ENCODE measurements at regions not wholly inside any gene's neighbourhood (a gene's known extent, or its start where the extent isn't known, plus 50 kb on each side); places are given as distances from the start of the nearest gene placed in this dataset.

- no TSS peak for BruUV-seq (replicated peaks)
- POLR2A ChIA-PET: no interaction called here
- no peaks in the 10 kb centered on the region for H3K79me2 ChIP-seq (ENCODE audit: insufficient read depth, low read length)
These were observed 608.8 kb upstream of the C16orf82 start for GRCh38 chr16:26457882-26458281.

More at GRCh38 chr16:26457882-26458281, 608.8 kb upstream of the C16orf82 start:
- TF ChIP-seq POLR2AphosphoS5 (IDR thresholded peaks at IDR 0.05; ENCODE audit: low read depth, low read length) (no peak), YY1 (IDR thresholded peaks at IDR 0.05; ENCODE audit: extremely low read depth, insufficient replicate concordance, low read depth, low read length) (no peak), SIN3A (IDR thresholded peaks at IDR 0.05; ENCODE audit: low read depth) (no peak), ELF1 (IDR thresholded peaks at IDR 0.05; ENCODE audit: borderline replicate concordance, low read depth) (no peak), JUND (IDR thresholded peaks at IDR 0.05) (no peak), ATF3 (IDR thresholded peaks at IDR 0.05) (no peak), MAX (IDR thresholded peaks at IDR 0.05) (no peak), FOSL1 (IDR thresholded peaks at IDR 0.05; ENCODE audit: low read depth) (no peak), ZNF274 (IDR thresholded peaks at IDR 0.05; ENCODE audit: low read depth, low read length) (no peak), SRF (IDR thresholded peaks at IDR 0.05; ENCODE audit: low read depth) (no peak), EZH2 (IDR thresholded peaks at IDR 0.05) (no peak), CTCF (IDR thresholded peaks at IDR 0.05 in 2 of 3, conservative IDR thresholded peaks at IDR 0.05 in 1 of 3; ENCODE audit: borderline replicate concordance in 1 of 3, insufficient read depth in 1 of 3, low read depth in 2 of 3, low read length in 2 of 3) (no peak)
- RAD21 ChIA-PET (ENCODE audit: low non-redundant PET in 1 of 2, low total read pairs in 2 of 2, uncharacterized antibody in 2 of 2, unreplicated experiment in 2 of 2): no interaction called here
- Histone ChIP-seq H3K9me3 (ENCODE audit: control insufficient read depth in 1 of 2, insufficient read depth in 1 of 2, low read depth in 1 of 2, low read length in 2 of 2) (peaks cover 13 to 20% of the 10 kb centered on the region in 2 experiments; a peak in 2 of 4 replicates), H4K20me1 (ENCODE audit: insufficient read depth) (no peaks in the 10 kb centered on the region), H3K4me1 (ENCODE audit: control insufficient read depth in 1 of 2, insufficient read depth in 2 of 2, low read length in 2 of 2) (no peaks in the 10 kb centered on the region), H3K9ac (ENCODE audit: low read length) (no peak overlapping the region), H3K4me2 (ENCODE audit: low read length) (no peak overlapping the region), H3K4me3 (replicated peaks in 1 of 2; ENCODE audit: low read depth in 1 of 2, low read length in 2 of 2) (no peak overlapping the region), H3K27me3 (ENCODE audit: insufficient read depth, low read length) (no peaks in the 10 kb centered on the region), H2AFZ (ENCODE audit: low read depth, low read length, poor library complexity, severe bottlenecking) (no peak overlapping the region), H3K27ac (ENCODE audit: low read depth, low read length) (no peak overlapping the region), H3K36me3 (ENCODE audit: control insufficient read depth in 1 of 2, insufficient read depth in 2 of 2, low read length in 2 of 2) (no peaks in the 10 kb centered on the region), H3K9me2 (ENCODE audit: insufficient read depth) (no peaks in the 10 kb centered on the region)
- CTCF ChIA-PET: no interaction called here
- ATAC-seq (no peak), DNase-seq (ENCODE audit: low read depth, low spot score) (no peak)
- intact Hi-C loops (cut with micrococcal nuclease): no loop called here
